NB4 (cell line): ENCODE measurements at regions not wholly inside any gene's neighbourhood (a gene's known extent, or its start where the extent isn't known, plus 50 kb on each side); places are given as distances from the start of the nearest gene placed in this dataset.

ENCODE experiments used
- POLR2A ChIP-seq: IDR thresholded peaks from 2 replicates; pipeline ENCODE4 v1.6.1; 2011; ENCODE audit warnings: mild to moderate bottlenecking; ENCODE audit not compliant: insufficient read length; ENCODE audit errors: extremely low read depth
- TF ChIP-seq, protein P1 (sequence below): IDR thresholded peaks from one replicate; pipeline ENCODE4 v1.5.1; 2012; ENCODE audit warnings: low read depth, low read length

GRCh38 chr7:32661929-32662328, 166.6 kb downstream of the AVL9 start:
- TF ChIP-seq, protein P1, sequence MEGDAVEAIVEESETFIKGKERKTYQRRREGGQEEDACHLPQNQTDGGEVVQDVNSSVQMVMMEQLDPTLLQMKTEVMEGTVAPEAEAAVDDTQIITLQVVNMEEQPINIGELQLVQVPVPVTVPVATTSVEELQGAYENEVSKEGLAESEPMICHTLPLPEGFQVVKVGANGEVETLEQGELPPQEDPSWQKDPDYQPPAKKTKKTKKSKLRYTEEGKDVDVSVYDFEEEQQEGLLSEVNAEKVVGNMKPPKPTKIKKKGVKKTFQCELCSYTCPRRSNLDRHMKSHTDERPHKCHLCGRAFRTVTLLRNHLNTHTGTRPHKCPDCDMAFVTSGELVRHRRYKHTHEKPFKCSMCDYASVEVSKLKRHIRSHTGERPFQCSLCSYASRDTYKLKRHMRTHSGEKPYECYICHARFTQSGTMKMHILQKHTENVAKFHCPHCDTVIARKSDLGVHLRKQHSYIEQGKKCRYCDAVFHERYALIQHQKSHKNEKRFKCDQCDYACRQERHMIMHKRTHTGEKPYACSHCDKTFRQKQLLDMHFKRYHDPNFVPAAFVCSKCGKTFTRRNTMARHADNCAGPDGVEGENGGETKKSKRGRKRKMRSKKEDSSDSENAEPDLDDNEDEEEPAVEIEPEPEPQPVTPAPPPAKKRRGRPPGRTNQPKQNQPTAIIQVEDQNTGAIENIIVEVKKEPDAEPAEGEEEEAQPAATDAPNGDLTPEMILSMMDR = no peak
- no peak for TF ChIP-seq POLR2A
